ENCODE measurements at regions not wholly inside any gene's neighbourhood (a gene's known extent, or its start where the extent isn't known, plus 50 kb on each side); places are given as distances from the start of the nearest gene placed in this dataset.
"Not testable (repeated sequence)": the region's sequence is repeated elsewhere in the genome, so short reads cannot be mapped to it uniquely, and the experiment has no call there.

GRCh38 chr4:12408364-12408763, 979.7 kb upstream of the HS3ST1 start:
- H3K9ac ChIP-seq (ENCODE audit: low read depth in 1 of 2, low read length in 2 of 2): no peak overlapping the region
- H3K9me3 ChIP-seq (ENCODE audit: control insufficient read depth in 2 of 2, low read length in 2 of 2): no peaks in the 10 kb centered on the region
- H3K36me3 ChIP-seq (ENCODE audit: control insufficient read depth in 2 of 2, insufficient read depth in 2 of 2, low read length in 2 of 2): no peaks in the 10 kb centered on the region
- no peaks in the 10 kb centered on the region for H3K4me1 ChIP-seq (ENCODE audit: control insufficient read depth in 2 of 2, insufficient read depth in 2 of 2, low read length in 2 of 2)
- H3K27me3 ChIP-seq (ENCODE audit: control insufficient read depth in 2 of 2, insufficient read depth in 2 of 2, low read length in 2 of 2): no peaks in the 10 kb centered on the region
- no peak overlapping the region for H3K27ac ChIP-seq (ENCODE audit: low read depth in 2 of 2, low read length in 2 of 2)
- H3K4me3 ChIP-seq (ENCODE audit: low read length in 2 of 2): no peak overlapping the region

GRCh38 chr4:12403175-12403574, 974.5 kb upstream of the HS3ST1 start:
- Histone ChIP-seq H3K9me3 (ENCODE audit: control insufficient read depth in 2 of 2, low read length in 2 of 2) (no peaks in the 10 kb centered on the region), H3K4me3 (ENCODE audit: low read length in 2 of 2) (no peak overlapping the region), H3K27me3 (ENCODE audit: control insufficient read depth in 2 of 2, insufficient read depth in 2 of 2, low read length in 2 of 2) (no peaks in the 10 kb centered on the region), H3K9ac (ENCODE audit: low read depth in 1 of 2, low read length in 2 of 2) (no peak overlapping the region), H3K36me3 (ENCODE audit: control insufficient read depth in 2 of 2, insufficient read depth in 2 of 2, low read length in 2 of 2) (no peaks in the 10 kb centered on the region), H3K4me1 (ENCODE audit: control insufficient read depth in 2 of 2, insufficient read depth in 2 of 2, low read length in 2 of 2) (no peaks in the 10 kb centered on the region), H3K27ac (ENCODE audit: low read depth in 2 of 2, low read length in 2 of 2) (no peak overlapping the region)

- no peaks in the 10 kb centered on the region for H3K27me3 ChIP-seq (ENCODE audit: control insufficient read depth in 2 of 2, insufficient read depth in 2 of 2, low read length in 2 of 2)
- no peaks in the 10 kb centered on the region for H3K36me3 ChIP-seq (ENCODE audit: control insufficient read depth in 2 of 2, insufficient read depth in 2 of 2, low read length in 2 of 2)
- no peak overlapping the region for H3K9ac ChIP-seq (ENCODE audit: low read depth in 1 of 2, low read length in 2 of 2)
- H3K4me1 ChIP-seq (ENCODE audit: control insufficient read depth in 2 of 2, insufficient read depth in 2 of 2, low read length in 2 of 2): no peaks in the 10 kb centered on the region
- H3K9me3 ChIP-seq (ENCODE audit: control insufficient read depth in 2 of 2, low read length in 2 of 2): no peaks in the 10 kb centered on the region
- no peak overlapping the region for H3K27ac ChIP-seq (ENCODE audit: low read depth in 2 of 2, low read length in 2 of 2)
- H3K4me3 ChIP-seq (ENCODE audit: low read length in 2 of 2): no peak overlapping the region
Measured at GRCh38 chr4:12399781-12400180, 971.1 kb upstream of the HS3ST1 start.

GRCh38 chr4:12393631-12394262, 965.1 kb upstream of the HS3ST1 start:
- Histone ChIP-seq H3K27ac (ENCODE audit: low read depth in 2 of 2, low read length in 2 of 2) (no peak overlapping the region), H3K36me3 (ENCODE audit: control insufficient read depth in 2 of 2, insufficient read depth in 2 of 2, low read length in 2 of 2) (no peaks in the 10 kb centered on the region), H3K9ac (ENCODE audit: low read depth in 1 of 2, low read length in 2 of 2) (no peak overlapping the region), H3K27me3 (ENCODE audit: control insufficient read depth in 2 of 2, insufficient read depth in 2 of 2, low read length in 2 of 2) (no peaks in the 10 kb centered on the region), H3K9me3 (ENCODE audit: control insufficient read depth in 2 of 2, low read length in 2 of 2) (no peaks in the 10 kb centered on the region), H3K4me1 (ENCODE audit: control insufficient read depth in 2 of 2, insufficient read depth in 2 of 2, low read length in 2 of 2) (no peaks in the 10 kb centered on the region), H3K4me3 (ENCODE audit: low read length in 2 of 2) (no peak overlapping the region)

- no peaks in the 10 kb centered on the region for H3K27me3 ChIP-seq (ENCODE audit: control insufficient read depth in 2 of 2, insufficient read depth in 2 of 2, low read length in 2 of 2)
- H3K9ac ChIP-seq (ENCODE audit: low read depth in 1 of 2, low read length in 2 of 2): no peak overlapping the region
- H3K9me3 ChIP-seq (ENCODE audit: control insufficient read depth in 2 of 2, low read length in 2 of 2): no peaks in the 10 kb centered on the region
- no peak overlapping the region for H3K27ac ChIP-seq (ENCODE audit: low read depth in 2 of 2, low read length in 2 of 2)
- no peaks in the 10 kb centered on the region for H3K4me1 ChIP-seq (ENCODE audit: control insufficient read depth in 2 of 2, insufficient read depth in 2 of 2, low read length in 2 of 2)
- H3K4me3 ChIP-seq (ENCODE audit: low read length in 2 of 2): no peak overlapping the region
- H3K36me3 ChIP-seq (ENCODE audit: control insufficient read depth in 2 of 2, insufficient read depth in 2 of 2, low read length in 2 of 2): no peaks in the 10 kb centered on the region
Measured at GRCh38 chr4:12389604-12390003, 960.9 kb upstream of the HS3ST1 start.

- Histone ChIP-seq H3K9ac (ENCODE audit: low read depth in 1 of 2, low read length in 2 of 2) (no peak overlapping the region), H3K4me1 (ENCODE audit: control insufficient read depth in 2 of 2, insufficient read depth in 2 of 2, low read length in 2 of 2) (no peaks in the 10 kb centered on the region), H3K27me3 (ENCODE audit: control insufficient read depth in 2 of 2, insufficient read depth in 2 of 2, low read length in 2 of 2) (no peaks in the 10 kb centered on the region), H3K4me3 (ENCODE audit: low read length in 2 of 2) (no peak overlapping the region), H3K9me3 (ENCODE audit: control insufficient read depth in 2 of 2, low read length in 2 of 2) (no peaks in the 10 kb centered on the region), H3K27ac (ENCODE audit: low read depth in 2 of 2, low read length in 2 of 2) (no peak overlapping the region), H3K36me3 (ENCODE audit: control insufficient read depth in 2 of 2, insufficient read depth in 2 of 2, low read length in 2 of 2) (no peaks in the 10 kb centered on the region)
Measured at GRCh38 chr4:12382567-12382966, 953.9 kb upstream of the HS3ST1 start.

GRCh38 chr4:12379191-12379590, 950.5 kb upstream of the HS3ST1 start:
- H3K4me3 ChIP-seq (ENCODE audit: low read length in 2 of 2): no peak overlapping the region
- H3K9ac ChIP-seq (ENCODE audit: low read depth in 1 of 2, low read length in 2 of 2): no peak overlapping the region
- H3K9me3 ChIP-seq (ENCODE audit: control insufficient read depth in 2 of 2, low read length in 2 of 2): no peaks in the 10 kb centered on the region
- H3K4me1 ChIP-seq (ENCODE audit: control insufficient read depth in 2 of 2, insufficient read depth in 2 of 2, low read length in 2 of 2): no peaks in the 10 kb centered on the region
- H3K36me3 ChIP-seq (ENCODE audit: control insufficient read depth in 2 of 2, insufficient read depth in 2 of 2, low read length in 2 of 2): no peaks in the 10 kb centered on the region
- H3K27me3 ChIP-seq (ENCODE audit: control insufficient read depth in 2 of 2, insufficient read depth in 2 of 2, low read length in 2 of 2): no peaks in the 10 kb centered on the region
- no peak overlapping the region for H3K27ac ChIP-seq (ENCODE audit: low read depth in 2 of 2, low read length in 2 of 2)

- no peaks in the 10 kb centered on the region for H3K36me3 ChIP-seq (ENCODE audit: control insufficient read depth in 2 of 2, insufficient read depth in 2 of 2, low read length in 2 of 2)
- H3K27ac ChIP-seq (ENCODE audit: low read depth in 2 of 2, low read length in 2 of 2): no peak overlapping the region
- H3K4me3 ChIP-seq (ENCODE audit: low read length in 2 of 2): no peak overlapping the region
- H3K27me3 ChIP-seq (ENCODE audit: control insufficient read depth in 2 of 2, insufficient read depth in 2 of 2, low read length in 2 of 2): no peaks in the 10 kb centered on the region
- no peak overlapping the region for H3K9ac ChIP-seq (ENCODE audit: low read depth in 1 of 2, low read length in 2 of 2)
- no peaks in the 10 kb centered on the region for H3K9me3 ChIP-seq (ENCODE audit: control insufficient read depth in 2 of 2, low read length in 2 of 2)
- no peaks in the 10 kb centered on the region for H3K4me1 ChIP-seq (ENCODE audit: control insufficient read depth in 2 of 2, insufficient read depth in 2 of 2, low read length in 2 of 2)
Measured at GRCh38 chr4:12375805-12376204, 947.1 kb upstream of the HS3ST1 start.

GRCh38 chr4:12365869-12366268, 937.2 kb upstream of the HS3ST1 start:
- H3K9ac ChIP-seq (ENCODE audit: low read depth in 1 of 2, low read length in 2 of 2); H3K27ac ChIP-seq (ENCODE audit: low read depth in 2 of 2, low read length in 2 of 2); H3K4me3 ChIP-seq (ENCODE audit: low read length in 2 of 2); H3K9me3 ChIP-seq (ENCODE audit: control insufficient read depth in 2 of 2, low read length in 2 of 2); H3K4me1 ChIP-seq (ENCODE audit: control insufficient read depth in 2 of 2, insufficient read depth in 2 of 2, low read length in 2 of 2); H3K36me3 ChIP-seq (ENCODE audit: control insufficient read depth in 2 of 2, insufficient read depth in 2 of 2, low read length in 2 of 2); H3K27me3 ChIP-seq (ENCODE audit: control insufficient read depth in 2 of 2, insufficient read depth in 2 of 2, low read length in 2 of 2): not testable (repeated sequence)

GRCh38 chr4:12360391-12360790, 931.7 kb upstream of the HS3ST1 start:
- no peak overlapping the region for H3K27ac ChIP-seq (ENCODE audit: low read depth in 2 of 2, low read length in 2 of 2)
- no peak overlapping the region for H3K9ac ChIP-seq (ENCODE audit: low read depth in 1 of 2, low read length in 2 of 2)
- H3K36me3 ChIP-seq (ENCODE audit: control insufficient read depth in 2 of 2, insufficient read depth in 2 of 2, low read length in 2 of 2): no peaks in the 10 kb centered on the region
- no peaks in the 10 kb centered on the region for H3K27me3 ChIP-seq (ENCODE audit: control insufficient read depth in 2 of 2, insufficient read depth in 2 of 2, low read length in 2 of 2)
- H3K4me1 ChIP-seq (ENCODE audit: control insufficient read depth in 2 of 2, insufficient read depth in 2 of 2, low read length in 2 of 2): peaks cover 0 to 4% of the 10 kb centered on the region in 2 donors
- H3K9me3 ChIP-seq (ENCODE audit: control insufficient read depth in 2 of 2, low read length in 2 of 2): no peaks in the 10 kb centered on the region
- H3K4me3 ChIP-seq (ENCODE audit: low read length in 2 of 2): no peak overlapping the region

- no peak overlapping the region for H3K9ac ChIP-seq (ENCODE audit: low read depth in 1 of 2, low read length in 2 of 2)
- H3K4me1 ChIP-seq (ENCODE audit: control insufficient read depth in 2 of 2, insufficient read depth in 2 of 2, low read length in 2 of 2): peaks cover 0 to 4% of the 10 kb centered on the region in 2 donors
- H3K27me3 ChIP-seq (ENCODE audit: control insufficient read depth in 2 of 2, insufficient read depth in 2 of 2, low read length in 2 of 2): no peaks in the 10 kb centered on the region
- no peaks in the 10 kb centered on the region for H3K36me3 ChIP-seq (ENCODE audit: control insufficient read depth in 2 of 2, insufficient read depth in 2 of 2, low read length in 2 of 2)
- H3K4me3 ChIP-seq (ENCODE audit: low read length in 2 of 2): no peak overlapping the region
- H3K27ac ChIP-seq (ENCODE audit: low read depth in 2 of 2, low read length in 2 of 2): no peak overlapping the region
- no peaks in the 10 kb centered on the region for H3K9me3 ChIP-seq (ENCODE audit: control insufficient read depth in 2 of 2, low read length in 2 of 2)
Measured at GRCh38 chr4:12359420-12359819, 930.7 kb upstream of the HS3ST1 start.
